PC-3 (cell line): ENCODE measurements at regions not wholly inside any gene's neighbourhood (a gene's known extent, or its start where the extent isn't known, plus 50 kb on each side); places are given as distances from the start of the nearest gene placed in this dataset.

Experiments used
- ATAC-seq: fragments of 200-7000 bp; cut with Tn5 transposase; 2 replicates; pipeline ENCODE4 v1.9.1; 2020; ENCODE audit warnings: mild to moderate bottlenecking, moderate library complexity
- BruUV-seq: library from RNA; stranded (reverse); fragments of 400-500 nt; replicated peaks from 2 replicates; lab custom pipeline; 2021; lab: Mats Ljungman, UMichigan
- CTCF ChIA-PET: fragments of 300-600 bp; sonication (Branson Sonifier 250); formaldehyde crosslinking; loops from one replicate; lab custom pipeline; 2022; ENCODE audit warnings: antibody characterized with exemption; lab: Charles Lee
- POLR2A ChIA-PET: fragments of 300-600 bp; sonication (Branson Sonifier 250); formaldehyde crosslinking; loops from one replicate; lab custom pipeline; 2022; ENCODE audit warnings: antibody characterized with exemption; ENCODE audit not compliant: unreplicated experiment; lab: Charles Lee
- DNase-seq: peaks from one replicate; pipeline ENCODE4 v3.0.0-alpha.2; 2015
- H2AFZ ChIP-seq: fragments of 300-600 bp; sonication (generic); 2 replicates; pipeline ENCODE4 v1.6.0; 2016; ENCODE audit warnings: antibody characterized with exemption, low read length
- H3F3A ChIP-seq: fragments of 300-600 bp; sonication (generic); one replicate; pipeline ENCODE4 v1.6.0; 2017; ENCODE audit warnings: antibody characterized with exemption, low read length, control low read depth, mild to moderate bottlenecking; ENCODE audit not compliant: unreplicated experiment
- H3K27ac ChIP-seq: fragments of 300-600 bp; sonication (generic); 2 replicates; pipeline ENCODE4 v1.5.1; 2016; ENCODE audit warnings: mild to moderate bottlenecking, low read length
- H3K27me3 ChIP-seq: fragments of 300-600 bp; sonication (generic); 2 replicates; pipeline ENCODE4 v1.6.1; 2016; ENCODE audit warnings: low read length, mixed read lengths
- H3K36me3 ChIP-seq: fragments of 300-600 bp; sonication (generic); 2 replicates; pipeline ENCODE4 v1.6.1; 2016; ENCODE audit warnings: low read depth, mixed run types, low read length, mixed read lengths
- H3K4me1 ChIP-seq: fragments of 300-600 bp; sonication (generic); 2 replicates; pipeline ENCODE4 v1.5.1; 2016; ENCODE audit warnings: low read length; ENCODE audit not compliant: insufficient read depth
- H3K4me2 ChIP-seq: fragments of 300-600 bp; sonication (generic); 2 replicates; pipeline ENCODE4 v1.6.0; 2016; ENCODE audit warnings: low read length
- H3K4me3 ChIP-seq: fragments of 300-600 bp; sonication (generic); 2 replicates; pipeline ENCODE4 v1.5.1; 2016; ENCODE audit warnings: mild to moderate bottlenecking, low read length, mixed read lengths
- H3K79me2 ChIP-seq: fragments of 300-600 bp; sonication (generic); 2 replicates; pipeline ENCODE4 v1.6.1; 2017; ENCODE audit warnings: low read length, mixed read lengths
- H3K9ac ChIP-seq: fragments of 300-600 bp; sonication (generic); 2 replicates; pipeline ENCODE4 v1.6.0; 2016; ENCODE audit warnings: mild to moderate bottlenecking, low read length
- H3K9me2 ChIP-seq: fragments of 300-600 bp; sonication (generic); replicated peaks from 2 replicates; pipeline ENCODE4 v1.6.1; 2016; ENCODE audit warnings: mixed run types, low read length, mixed read lengths
- H3K9me3 ChIP-seq: fragments of 300-600 bp; sonication (generic); 2 replicates; pipeline ENCODE4 v1.6.1; 2016; ENCODE audit warnings: low read length, mixed read lengths
- H4K20me1 ChIP-seq: fragments of 300-600 bp; sonication (generic); 2 replicates; pipeline ENCODE4 v1.6.1; 2016; ENCODE audit warnings: low read length, mixed read lengths
- EZH2 ChIP-seq: fragments of 300-600 bp; sonication (generic); IDR thresholded peaks from one replicate; pipeline ENCODE4 v1.6.1; 2017; ENCODE audit warnings: antibody characterized with exemption, mild to moderate bottlenecking, low read length; ENCODE audit not compliant: unreplicated experiment
- EZH2phosphoT487 ChIP-seq: fragments of 300-600 bp; sonication (generic); IDR thresholded peaks from 2 replicates; pipeline ENCODE4 v1.6.1; 2018; ENCODE audit warnings: mild to moderate bottlenecking, antibody characterized with exemption, low read length, borderline replicate concordance
- intact Hi-C: fragments of 100-400 bp; cut with micrococcal nuclease; formaldehyde crosslinking; loops from 2 replicates; pipeline ENCODE4 v1.9.0; 2023
- TF ChIP-seq, protein P1 (sequence below): fragments of 300-600 bp; sonication (generic); conservative IDR thresholded peaks from 2 replicates; pipeline ENCODE4 v1.5.1; 2017; ENCODE audit warnings: antibody characterized with exemption, low read depth, mild to moderate bottlenecking, low read length

DNA sequence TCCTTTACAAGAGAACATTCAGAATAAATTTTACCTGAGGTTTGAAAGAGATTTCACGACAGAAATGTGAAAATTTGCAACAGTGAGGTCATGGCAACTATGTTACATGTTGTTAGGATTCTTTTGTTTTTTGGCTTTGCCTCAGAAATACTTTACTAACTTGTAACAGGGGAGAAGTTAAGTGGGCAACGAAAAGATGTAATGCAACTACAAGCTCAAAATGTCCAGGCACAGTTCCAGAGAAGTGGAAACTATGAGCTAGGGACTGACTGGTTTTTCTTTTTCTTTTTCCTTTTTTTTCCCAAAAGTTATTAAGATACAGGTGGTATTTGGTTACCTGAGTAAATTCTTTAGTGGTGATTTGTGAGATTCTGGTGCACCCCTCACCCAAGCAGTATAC, 111.5 kb upstream of the PPP2R3A start:
- ATAC-seq (no peak), DNase-seq (no peak)
- no peak overlapping the region for H2AFZ ChIP-seq
- no peaks in the 10 kb centered on the region for H3K9me2 ChIP-seq
- H3K27me3 ChIP-seq, result no peaks in the 10 kb centered on the region
- H3K27ac ChIP-seq, result no peak overlapping the region
- no peaks in the 10 kb centered on the region for H3K9me3 ChIP-seq
- intact Hi-C loops, result no loop called here
- TF ChIP-seq EZH2 (no peak), EZH2phosphoT487 (no peak)
- TF ChIP-seq, protein P1, sequence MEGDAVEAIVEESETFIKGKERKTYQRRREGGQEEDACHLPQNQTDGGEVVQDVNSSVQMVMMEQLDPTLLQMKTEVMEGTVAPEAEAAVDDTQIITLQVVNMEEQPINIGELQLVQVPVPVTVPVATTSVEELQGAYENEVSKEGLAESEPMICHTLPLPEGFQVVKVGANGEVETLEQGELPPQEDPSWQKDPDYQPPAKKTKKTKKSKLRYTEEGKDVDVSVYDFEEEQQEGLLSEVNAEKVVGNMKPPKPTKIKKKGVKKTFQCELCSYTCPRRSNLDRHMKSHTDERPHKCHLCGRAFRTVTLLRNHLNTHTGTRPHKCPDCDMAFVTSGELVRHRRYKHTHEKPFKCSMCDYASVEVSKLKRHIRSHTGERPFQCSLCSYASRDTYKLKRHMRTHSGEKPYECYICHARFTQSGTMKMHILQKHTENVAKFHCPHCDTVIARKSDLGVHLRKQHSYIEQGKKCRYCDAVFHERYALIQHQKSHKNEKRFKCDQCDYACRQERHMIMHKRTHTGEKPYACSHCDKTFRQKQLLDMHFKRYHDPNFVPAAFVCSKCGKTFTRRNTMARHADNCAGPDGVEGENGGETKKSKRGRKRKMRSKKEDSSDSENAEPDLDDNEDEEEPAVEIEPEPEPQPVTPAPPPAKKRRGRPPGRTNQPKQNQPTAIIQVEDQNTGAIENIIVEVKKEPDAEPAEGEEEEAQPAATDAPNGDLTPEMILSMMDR, result no peak
- H4K20me1 ChIP-seq, result no peaks in the 10 kb centered on the region
- no peaks in the 10 kb centered on the region for H3K36me3 ChIP-seq
- BruUV-seq, result no TSS peak
- CTCF ChIA-PET, result no interaction called here
- no peak overlapping the region for H3K9ac ChIP-seq
- no peaks in the 10 kb centered on the region for H3F3A ChIP-seq
- H3K4me2 ChIP-seq, result no peak overlapping the region
- H3K79me2 ChIP-seq, result no peaks in the 10 kb centered on the region
- no peaks in the 10 kb centered on the region for H3K4me1 ChIP-seq
- POLR2A ChIA-PET, result no interaction called here
- H3K4me3 ChIP-seq, result no peak overlapping the region

DNA sequence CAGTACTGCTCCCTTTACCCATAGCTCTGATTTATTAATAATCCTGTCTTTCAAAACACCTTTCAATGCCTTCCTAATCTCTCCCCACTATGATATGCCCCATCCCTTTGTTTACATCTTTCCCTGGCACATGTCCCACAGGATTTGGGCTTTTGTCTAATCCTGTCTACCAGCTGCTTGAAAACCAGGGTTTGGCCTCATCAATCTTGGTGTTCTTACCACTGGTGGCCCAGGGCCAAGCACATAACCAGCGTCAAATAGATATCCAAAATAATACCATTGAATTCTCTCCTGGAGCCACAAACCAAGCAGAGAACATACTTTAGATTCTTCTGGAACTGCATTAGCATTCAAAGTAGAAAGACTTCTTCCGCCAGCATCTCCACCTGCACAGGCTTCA, 104.8 kb upstream of the PPP2R3A start:
- CTCF ChIA-PET, result no interaction called here
- H3K27me3 ChIP-seq, result 0 out of 2 replicates have a peak, but pooled peaks cover 2% of the 10 kb centered on the region

DNA sequence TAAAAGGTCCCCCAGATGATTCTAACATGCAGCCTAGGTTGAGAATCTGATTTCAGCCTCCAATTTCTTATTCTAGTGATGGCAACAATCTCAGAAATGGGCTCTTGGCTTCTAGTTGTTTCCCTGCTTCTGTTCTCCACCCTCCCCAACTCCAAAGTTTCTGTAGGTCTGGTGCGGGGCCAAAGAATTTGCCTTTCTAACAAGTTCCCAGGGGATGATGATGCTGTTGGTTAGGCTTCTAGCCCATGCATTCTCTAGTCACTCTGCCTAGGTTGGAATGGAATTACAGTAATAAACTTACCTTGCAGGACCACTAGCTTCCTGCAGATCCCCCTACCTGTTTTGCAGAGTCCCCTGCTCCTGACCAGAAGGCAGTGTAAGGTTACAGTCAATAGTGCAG, 103.2 kb upstream of the PPP2R3A start:
- Histone ChIP-seq H2AFZ (no peak overlapping the region), H3K79me2 (no peaks in the 10 kb centered on the region), H3K4me2 (no peak overlapping the region), H3K4me3 (no peak overlapping the region), H4K20me1 (no peaks in the 10 kb centered on the region), H3K36me3 (no peaks in the 10 kb centered on the region), H3K9ac (no peak overlapping the region), H3K27ac (no peak overlapping the region), H3F3A (no peaks in the 10 kb centered on the region), H3K9me2 (no peaks in the 10 kb centered on the region), H3K9me3 (no peaks in the 10 kb centered on the region), H3K4me1 (no peaks in the 10 kb centered on the region), H3K27me3 (0 out of 2 replicates have a peak, but pooled peaks cover 2% of the 10 kb centered on the region)
- CTCF ChIA-PET, result no interaction called here
- intact Hi-C loops, result no loop called here
- POLR2A ChIA-PET, result no interaction called here
- TF ChIP-seq EZH2phosphoT487 (no peak), EZH2 (no peak)
- TF ChIP-seq, protein P1, result no peak
- BruUV-seq, result no TSS peak
- no peak for DNase-seq
- no peak for ATAC-seq

More for the DNA sequence above, 104.8 kb upstream of the PPP2R3A start:
- H3K4me1 ChIP-seq, result no peaks in the 10 kb centered on the region
- H3K9me2 ChIP-seq, result no peaks in the 10 kb centered on the region
- H3K4me3 ChIP-seq, result no peak overlapping the region
- POLR2A ChIA-PET, result no interaction called here
- DNase-seq (no peak), ATAC-seq (no peak)
- no peak overlapping the region for H3K4me2 ChIP-seq
- no peaks in the 10 kb centered on the region for H4K20me1 ChIP-seq
- H3K27ac ChIP-seq, result no peak overlapping the region
- H3F3A ChIP-seq, result no peaks in the 10 kb centered on the region
- no TSS peak for BruUV-seq
- H3K36me3 ChIP-seq, result no peaks in the 10 kb centered on the region
- H3K9me3 ChIP-seq, result no peaks in the 10 kb centered on the region
- TF ChIP-seq EZH2 (no peak), EZH2phosphoT487 (no peak)
- TF ChIP-seq, protein P1, result no peak
- intact Hi-C loops, result no loop called here
- no peaks in the 10 kb centered on the region for H3K79me2 ChIP-seq
- H3K9ac ChIP-seq, result no peak overlapping the region
- no peak overlapping the region for H2AFZ ChIP-seq
